ENCODE measurements at regions not wholly inside any gene's neighbourhood (a gene's known extent, or its start where the extent isn't known, plus 50 kb on each side); places are given as distances from the start of the nearest gene placed in this dataset.
A peak's percentile ranks its signal among the peaks of the same experiment; 100 is the strongest.

GRCh38 chr2:550860-551567, 126.2 kb downstream of the TMEM18 start:
- no peak for DNase-seq

- no peak for DNase-seq
Measured at GRCh38 chr2:545711-546650, 131.2 kb downstream of the TMEM18 start.

- no peak for DNase-seq
Measured at GRCh38 chr2:545228-545627, 132.0 kb downstream of the TMEM18 start.

GRCh38 chr2:538646-539045, 138.6 kb downstream of the TMEM18 start:
- DNase-seq = no peak

- no peak for DNase-seq
Measured at GRCh38 chr2:535222-535621, 142.0 kb downstream of the TMEM18 start.

GRCh38 chr2:529852-530251, 147.4 kb downstream of the TMEM18 start:
- DNase-seq = no peak

- peak; percentile 32 for DNase-seq
Measured at GRCh38 chr2:529424-529823, 147.8 kb downstream of the TMEM18 start.

- DNase-seq = no peak
Measured at GRCh38 chr2:527581-527980, 149.6 kb downstream of the TMEM18 start.

- DNase-seq = no peak
Measured at GRCh38 chr2:526918-527317, 150.3 kb downstream of the TMEM18 start.

GRCh38 chr2:525611-526010, 151.6 kb downstream of the TMEM18 start:
- DNase-seq = no peak

- no peak for DNase-seq
Measured at GRCh38 chr2:525021-525420, 152.2 kb downstream of the TMEM18 start.

GRCh38 chr2:524442-524841, 152.8 kb downstream of the TMEM18 start:
- DNase-seq = peak; percentile 7

GRCh38 chr2:523698-524270, 153.4 kb downstream of the TMEM18 start:
- no peak for DNase-seq

- DNase-seq = no peak
Measured at GRCh38 chr2:522776-523175, 154.4 kb downstream of the TMEM18 start.

- DNase-seq = no peak
Measured at GRCh38 chr2:521853-522530, 155.2 kb downstream of the TMEM18 start.

GRCh38 chr2:520663-521340, 156.4 kb downstream of the TMEM18 start:
- no peak for DNase-seq

GRCh38 chr2:516944-517343, 160.3 kb downstream of the TMEM18 start:
- DNase-seq = no peak

- no peak for DNase-seq
Measured at GRCh38 chr2:516131-516530, 161.1 kb downstream of the TMEM18 start.

- no peak for DNase-seq
Measured at GRCh38 chr2:515441-516127, 161.6 kb downstream of the TMEM18 start.

GRCh38 chr2:513981-514706, 163.1 kb downstream of the TMEM18 start:
- no peak for DNase-seq

- DNase-seq = no peak
Measured at GRCh38 chr2:510839-511238, 166.4 kb downstream of the TMEM18 start.

All from fibroblast of skin of scalp (primary cell).